SK-N-DZ (cell line): ENCODE measurements at regions not wholly inside any gene's neighbourhood (a gene's known extent, or its start where the extent isn't known, plus 50 kb on each side); places are given as distances from the start of the nearest gene placed in this dataset.

Experiments
- DNase-seq: peaks from one replicate; pipeline ENCODE4 v3.0.0-alpha.2; 2015; ENCODE audit warnings: low spot score

GRCh38 chr3:145144361-145144760 is 1016.6 kb downstream of the PLOD2 start:
- DNase-seq, result no peak

GRCh38 chr3:145145461-145145860 is 1015.5 kb downstream of the PLOD2 start:
- DNase-seq, result no peak

GRCh38 chr3:145159640-145160039 is 1001.3 kb downstream of the PLOD2 start:
- no peak for DNase-seq

- DNase-seq, result no peak
These were observed 990.9 kb downstream of the PLOD2 start for GRCh38 chr3:145170121-145170520.

GRCh38 chr3:145175626-145176025 is 985.4 kb downstream of the PLOD2 start:
- no peak for DNase-seq

- DNase-seq, result no peak
These were observed 984.1 kb downstream of the PLOD2 start for GRCh38 chr3:145176907-145177306.

GRCh38 chr3:145177828-145178227 is 983.2 kb downstream of the PLOD2 start:
- DNase-seq, result no peak

- no peak for DNase-seq
These were observed 978.6 kb downstream of the PLOD2 start for GRCh38 chr3:145182196-145182911.

- DNase-seq, result no peak
These were observed 977.7 kb downstream of the PLOD2 start for GRCh38 chr3:145183261-145183660.

GRCh38 chr3:145188079-145188770 is 972.8 kb downstream of the PLOD2 start:
- no peak for DNase-seq

- peak; percentile 13 for DNase-seq
These were observed 970.8 kb downstream of the PLOD2 start for GRCh38 chr3:145190138-145190537.

- DNase-seq, result no peak
These were observed 970.2 kb downstream of the PLOD2 start for GRCh38 chr3:145190761-145191160.

GRCh38 chr3:145191543-145191942 is 969.4 kb downstream of the PLOD2 start:
- no peak for DNase-seq

- DNase-seq, result no peak
These were observed 963.7 kb downstream of the PLOD2 start for GRCh38 chr3:145197051-145197820.

- no peak for DNase-seq
These were observed 963.2 kb downstream of the PLOD2 start for GRCh38 chr3:145197821-145198220.

GRCh38 chr3:145209561-145209960 is 951.4 kb downstream of the PLOD2 start:
- no peak for DNase-seq

GRCh38 chr3:145219355-145220235 is 941.4 kb downstream of the PLOD2 start:
- DNase-seq, result peak; percentile 42

- DNase-seq, result no peak
These were observed 936.1 kb downstream of the PLOD2 start for GRCh38 chr3:145224886-145225285.

- DNase-seq, result no peak
These were observed 917.1 kb downstream of the PLOD2 start for GRCh38 chr3:145243875-145244274.

GRCh38 chr3:145244327-145244726 is 916.7 kb downstream of the PLOD2 start:
- no peak for DNase-seq

- DNase-seq, result no peak
These were observed 914.7 kb downstream of the PLOD2 start for GRCh38 chr3:145246291-145246690.
